T-helper 2 cell treated with Interferon-gamma antibody and Interleukin-4, amounts not matched to agents 100 ng/mL and 5 ng/mL, for 36 hours (primary cell): ENCODE measurements at regions not wholly inside any gene's neighbourhood (a gene's known extent, or its start where the extent isn't known, plus 50 kb on each side); places are given as distances from the start of the nearest gene placed in this dataset.
"Not testable (repeated sequence)": the region's sequence is repeated elsewhere in the genome, so short reads cannot be mapped to it uniquely, and the experiment has no call there.

ENCODE experiments used
- intact Hi-C: fragments of 100-400 bp; cut with micrococcal nuclease; formaldehyde crosslinking; loops from one replicate; pipeline ENCODE4 v1.15.1; 2023

DNA sequence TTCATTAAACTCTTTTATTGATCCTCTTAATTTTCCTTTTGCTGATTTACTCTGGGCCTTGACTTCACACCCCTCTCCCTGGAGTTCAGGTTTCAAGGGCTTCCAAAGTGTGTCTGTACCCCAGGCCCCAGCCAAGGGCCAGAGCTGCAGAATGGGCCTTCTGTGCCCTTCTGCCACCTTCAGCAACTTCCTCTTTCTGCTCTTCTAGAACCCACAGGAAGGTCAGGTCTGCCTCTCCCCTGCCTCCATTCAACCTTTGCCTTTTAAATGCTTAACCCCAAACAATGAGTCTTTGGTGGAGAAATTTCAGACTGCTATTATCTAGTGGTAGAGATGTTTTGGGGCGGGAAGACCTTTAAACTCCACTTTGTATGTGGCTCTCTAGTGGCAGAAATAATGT is 63.1 kb downstream of the TSN start:
- intact Hi-C loops = no loop called here

DNA sequence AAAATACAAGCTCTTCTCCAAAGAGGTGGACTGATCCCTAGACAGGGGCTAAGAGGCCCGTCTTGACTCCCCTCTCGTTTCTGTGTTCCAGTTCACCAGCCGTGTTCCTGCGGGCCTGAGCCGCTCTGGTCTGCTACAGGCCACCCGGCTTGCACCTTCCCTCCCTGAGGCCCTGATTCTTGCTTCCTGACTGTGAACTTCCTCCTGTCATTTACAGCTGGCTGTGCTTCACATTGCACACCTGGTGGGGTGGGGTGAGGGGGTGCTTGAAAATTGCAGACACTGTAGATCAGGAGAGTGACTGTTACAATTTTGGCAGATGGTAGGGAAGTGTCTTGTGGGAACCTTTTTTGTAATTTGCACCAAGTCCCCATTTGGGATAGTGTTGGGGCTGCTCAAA is 64.4 kb downstream of the TSN start:
- intact Hi-C loops = no loop called here

GRCh38 chr2:121821476-121822158 is 66.2 kb downstream of the TSN start:
- intact Hi-C loops = no loop called here

DNA sequence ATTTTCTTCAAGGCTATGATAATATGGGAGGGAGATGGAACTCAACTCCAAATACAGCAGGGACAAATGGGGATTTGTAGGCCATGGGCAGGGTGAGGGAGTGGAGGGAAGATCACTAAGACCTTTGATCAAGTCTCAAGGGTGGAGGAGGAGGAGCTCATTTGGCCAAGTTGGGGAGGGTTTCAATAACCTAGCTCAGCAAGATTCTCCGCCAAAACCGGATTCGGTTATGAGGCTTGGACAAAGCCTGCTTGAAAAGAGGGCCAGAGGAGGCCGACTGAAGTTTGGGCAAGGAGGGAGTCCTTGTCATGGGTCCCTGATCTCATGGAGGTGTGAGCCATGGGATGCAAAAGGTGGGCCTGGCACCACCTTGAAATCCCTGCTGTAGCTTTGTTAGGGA is 68.8 kb downstream of the TSN start:
- intact Hi-C loops = no loop called here

DNA sequence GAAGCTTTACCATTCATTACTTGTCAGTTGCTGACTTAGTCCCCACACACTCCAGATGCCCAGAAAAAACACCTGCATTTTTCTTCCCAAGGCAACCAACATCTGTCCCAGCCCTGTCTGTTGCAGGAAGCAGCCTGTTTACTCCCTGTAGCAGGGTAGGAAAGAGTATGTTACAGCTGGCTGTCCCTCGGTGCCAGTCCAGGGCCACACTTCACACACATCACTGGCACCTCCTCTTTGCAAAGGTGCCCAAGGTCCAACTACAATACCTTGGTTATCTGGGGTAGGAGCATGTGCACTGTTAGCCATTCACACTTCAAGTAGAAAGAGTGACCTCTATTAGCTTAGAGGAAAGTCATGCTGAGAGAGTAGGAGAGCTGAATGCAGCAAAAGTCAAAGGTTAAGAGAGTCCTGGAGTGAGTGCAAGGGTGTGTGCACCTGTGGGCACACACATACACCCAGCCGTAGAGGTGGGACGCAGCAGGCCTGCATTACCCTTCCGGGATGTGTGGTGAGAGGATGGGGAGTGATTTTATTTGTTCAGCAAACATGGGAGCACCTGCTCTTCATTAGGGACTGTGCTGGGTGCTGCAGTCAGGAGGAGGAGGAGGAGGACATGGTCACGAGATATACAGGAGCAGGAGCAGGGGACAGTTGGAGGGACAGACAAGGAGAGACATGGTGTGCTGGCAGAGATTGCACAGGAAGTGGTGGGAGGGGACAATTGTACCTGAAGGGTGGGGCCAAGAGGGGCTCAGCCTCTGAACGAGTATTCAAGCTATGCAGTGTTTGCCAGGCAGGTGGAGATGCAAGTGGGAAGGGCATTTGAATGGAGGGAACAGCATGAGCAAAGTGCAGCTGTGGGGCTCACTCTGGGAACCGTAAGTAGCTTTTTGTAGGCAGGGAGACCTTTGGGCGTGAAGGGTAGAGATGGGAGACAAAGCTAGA is 69.8 kb downstream of the TSN start:
- intact Hi-C loops = no loop called here

DNA sequence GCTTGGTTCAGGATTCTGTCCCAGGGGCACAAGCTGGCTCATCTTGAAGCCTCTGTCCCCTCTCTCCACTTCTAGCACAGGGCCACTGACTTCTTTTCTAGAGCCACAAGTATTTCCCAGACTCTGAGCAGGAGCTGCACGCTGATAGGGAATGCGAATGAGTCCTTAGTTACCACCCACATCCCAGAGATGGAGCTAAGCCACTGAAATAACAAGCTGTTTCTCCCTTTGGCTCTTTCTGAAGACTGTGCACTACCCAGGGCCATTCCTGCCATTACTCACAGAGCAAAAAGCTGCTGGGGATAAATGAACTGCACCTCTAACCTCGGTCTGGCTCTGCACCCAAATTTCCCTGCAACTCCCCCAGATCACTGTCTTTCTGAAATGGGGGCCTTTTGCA is 70.6 kb downstream of the TSN start:
- intact Hi-C loops = no loop called here

DNA sequence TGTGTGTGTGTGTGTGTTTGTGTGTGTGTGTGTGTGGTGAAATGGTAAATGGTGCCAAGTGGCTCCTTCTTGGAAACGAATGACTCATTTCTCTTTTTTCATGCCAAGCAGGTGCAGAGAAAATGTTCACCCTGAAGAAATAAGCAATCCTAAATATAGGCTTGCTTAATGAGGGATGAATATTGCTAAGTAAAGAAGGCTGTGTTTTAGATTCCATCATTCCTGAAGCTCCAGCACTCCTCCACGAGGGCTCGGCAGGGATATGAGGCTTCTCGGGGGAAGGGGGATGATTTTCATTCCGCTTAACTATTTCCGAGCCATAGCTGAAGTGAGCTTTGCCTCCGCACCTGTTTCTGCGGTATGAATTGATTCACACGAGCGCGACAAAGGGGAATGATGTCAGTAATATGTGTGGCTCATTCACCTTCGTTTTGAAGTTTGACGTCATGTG is 72.9 kb downstream of the TSN start:
- intact Hi-C loops = no loop called here

GRCh38 chr2:121830809-121831208 is 75.4 kb downstream of the TSN start:
- intact Hi-C loops = no loop called here

DNA sequence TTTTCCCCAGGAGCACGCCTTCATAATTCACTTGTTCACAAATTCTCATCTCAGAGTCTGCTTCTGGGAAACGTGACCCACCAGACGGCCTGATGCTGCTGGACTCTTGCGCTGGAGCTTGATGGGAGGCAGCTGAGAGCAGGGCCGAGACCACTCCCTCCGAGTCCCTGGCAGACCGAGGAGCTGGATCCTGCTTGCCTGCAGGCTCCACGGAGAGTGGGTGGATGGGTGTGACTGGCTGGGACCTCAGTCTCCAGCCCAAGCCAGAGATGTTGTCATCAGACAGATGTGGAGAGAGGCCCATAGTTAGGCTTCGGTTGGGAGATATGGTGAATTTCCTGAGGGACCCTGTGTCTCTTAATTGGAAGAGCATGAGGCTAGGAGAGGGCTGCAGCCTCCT is 76.4 kb downstream of the TSN start:
- intact Hi-C loops = no loop called here

DNA sequence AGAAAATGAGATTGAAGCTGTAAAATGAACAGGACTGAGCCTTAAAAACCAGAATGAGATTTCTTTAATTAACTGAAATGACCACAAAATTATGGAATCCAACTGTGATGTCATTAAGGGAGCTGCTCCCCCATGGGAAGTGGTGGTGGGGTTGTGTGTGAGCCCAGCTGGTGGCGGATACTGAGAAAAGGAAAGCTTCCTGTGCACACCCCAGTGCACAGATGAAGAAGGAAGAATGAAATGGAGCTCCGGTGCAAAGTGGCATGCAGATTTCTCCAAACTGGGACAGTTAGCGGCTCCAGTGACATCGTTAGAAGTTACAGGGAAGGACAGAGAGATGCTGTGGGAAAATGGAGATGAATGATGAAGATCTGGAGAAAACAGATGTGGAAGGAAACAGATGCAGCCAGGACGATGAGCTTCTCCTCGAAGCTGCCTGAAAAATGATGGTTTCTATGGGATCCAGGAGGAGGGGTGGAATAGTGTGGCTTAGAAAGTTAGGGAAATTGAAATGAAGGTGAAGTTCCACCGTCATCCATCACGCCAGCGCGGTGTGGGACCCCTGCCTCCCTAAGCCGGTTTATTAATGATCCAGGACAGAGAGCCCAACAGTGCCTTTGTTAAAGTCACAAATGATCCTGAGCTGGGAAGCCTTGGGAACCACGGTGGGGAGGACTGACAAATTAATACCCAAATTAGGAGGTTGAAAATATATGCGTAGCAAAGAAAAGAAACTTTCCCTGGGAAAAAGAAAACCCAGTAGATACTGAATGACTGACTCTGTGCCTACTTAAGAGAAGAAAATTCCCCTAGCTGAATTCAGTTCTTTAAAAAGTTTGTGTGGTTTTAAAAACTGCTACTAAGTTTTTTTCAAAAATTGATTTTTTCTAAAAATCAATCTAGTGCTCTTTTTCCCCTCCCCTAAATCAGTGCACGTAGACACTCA is 77.2 kb downstream of the TSN start:
- intact Hi-C loops = no loop called here

DNA sequence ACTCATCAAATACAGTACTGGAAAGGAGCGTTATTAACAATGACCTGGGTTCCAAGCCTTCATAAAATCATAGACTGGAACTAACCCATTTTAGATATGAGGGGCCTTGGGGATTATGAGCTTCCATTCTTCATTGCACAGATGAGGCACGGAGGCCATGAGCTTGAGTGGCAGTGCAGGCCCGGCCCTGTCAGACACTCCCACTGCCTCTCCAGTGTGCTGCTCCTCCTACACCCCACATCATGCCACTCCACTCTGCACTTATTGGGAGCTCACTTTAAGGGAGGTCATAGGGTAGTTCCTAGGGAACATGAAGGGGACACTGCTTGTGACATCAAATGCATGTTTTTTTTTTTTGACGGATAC is 77.9 kb downstream of the TSN start:
- intact Hi-C loops = no loop called here

DNA sequence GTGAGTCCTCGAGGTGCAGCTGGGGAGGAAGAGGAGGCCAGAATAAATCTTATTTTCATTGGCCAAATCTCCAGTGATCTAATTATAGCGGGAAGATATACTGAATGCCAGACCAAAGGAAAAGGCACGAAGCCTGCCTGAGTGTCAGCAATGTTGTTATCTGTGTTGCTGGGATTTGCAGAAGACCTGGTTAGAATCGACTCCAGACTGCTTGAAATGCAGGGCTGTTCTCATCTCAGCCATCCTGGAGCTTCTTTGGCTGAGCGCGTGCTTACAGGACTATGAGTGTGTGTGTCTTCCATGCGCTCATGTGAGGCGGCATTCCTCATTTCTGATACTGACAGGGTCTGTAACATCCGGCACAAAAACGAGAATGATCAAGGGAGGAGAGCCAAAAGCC is 81.2 kb downstream of the TSN start:
- intact Hi-C loops = no loop called here

- intact Hi-C loops = no loop called here
These were observed 82.1 kb downstream of the TSN start for GRCh38 chr2:121837591-121837990.

DNA sequence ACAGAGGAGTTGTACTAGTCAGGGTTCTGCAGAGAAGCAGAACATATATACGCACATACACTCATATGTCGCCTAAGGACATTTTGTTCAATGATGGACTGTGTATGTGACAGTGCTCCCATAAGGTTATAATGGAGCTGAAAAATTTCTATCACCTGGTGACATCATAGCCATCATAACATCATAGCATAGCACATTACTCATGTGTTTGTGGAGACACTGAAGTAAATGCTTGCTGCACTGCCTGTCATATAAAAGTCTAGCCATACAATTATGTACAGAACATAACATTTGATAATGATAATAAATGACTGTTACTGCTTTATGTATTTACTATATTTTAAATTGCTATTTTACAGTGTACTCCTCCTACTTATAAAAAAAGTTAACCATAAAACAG is 83.1 kb downstream of the TSN start:
- intact Hi-C loops = no loop called here

DNA sequence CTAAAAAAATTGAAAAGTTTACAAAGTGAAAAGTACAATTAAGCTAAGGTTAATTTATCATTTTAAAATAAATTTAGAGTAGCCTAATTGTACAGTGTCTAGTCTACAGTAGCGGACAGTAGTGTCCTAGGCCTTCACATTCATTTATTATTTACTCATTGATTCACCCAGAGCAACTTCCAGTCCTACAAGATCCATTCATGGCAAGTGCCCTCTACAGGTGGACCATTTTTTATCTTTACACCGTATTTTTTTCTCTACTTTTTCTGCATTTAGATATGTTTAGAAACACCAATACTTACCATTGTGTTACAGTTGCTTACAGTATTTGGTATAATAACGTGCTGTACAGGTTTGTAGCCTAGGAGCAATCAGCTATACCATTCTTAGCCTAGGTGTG is 84.1 kb downstream of the TSN start:
- intact Hi-C loops = no loop called here

DNA sequence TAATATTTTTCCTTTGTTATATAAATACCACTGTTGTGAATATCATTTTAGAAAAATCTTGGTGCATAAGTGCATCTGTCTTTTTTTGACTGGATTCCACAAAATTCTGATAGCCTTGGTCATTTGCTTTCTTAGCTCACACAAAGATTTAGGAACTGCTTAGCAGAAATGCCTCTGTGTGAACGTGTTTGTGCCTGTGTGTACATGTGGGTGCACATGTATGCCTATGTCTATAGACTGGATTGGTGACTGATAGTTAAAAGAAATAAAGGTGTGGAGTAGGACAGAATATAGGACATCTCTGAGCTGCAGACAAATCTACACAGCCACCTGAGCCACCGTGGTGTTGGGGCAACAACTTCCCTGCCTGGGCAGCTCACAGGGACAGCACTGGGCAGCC is 93.8 kb downstream of the TSN start:
- intact Hi-C loops = no loop called here

- intact Hi-C loops = not testable (repeated sequence)
These were observed 97.7 kb downstream of the TSN start for GRCh38 chr2:121853149-121853548.

DNA sequence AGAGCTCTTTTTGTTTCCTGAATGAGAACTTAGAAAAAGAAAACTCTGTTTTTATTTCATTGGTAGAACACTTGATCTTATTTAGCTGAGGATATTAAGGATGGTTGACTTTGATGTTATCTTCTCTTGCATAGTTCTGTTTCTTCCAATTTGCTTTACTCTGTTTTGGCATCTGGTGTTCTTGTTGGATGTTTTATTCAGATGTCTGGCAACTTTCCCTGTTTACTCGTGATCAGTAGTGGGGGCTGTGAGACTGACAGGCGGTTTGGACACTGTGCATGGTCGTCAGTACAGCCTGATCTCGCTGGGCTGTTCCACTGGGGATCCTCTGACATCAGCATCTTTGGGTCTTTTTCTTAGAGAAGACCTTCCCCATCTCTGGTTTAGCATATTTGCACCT is 100.1 kb downstream of the TSN start:
- intact Hi-C loops = no loop called here

- intact Hi-C loops = no loop called here
These were observed 100.9 kb downstream of the TSN start for GRCh38 chr2:121856360-121856759.

GRCh38 chr2:121858369-121858768 is 102.9 kb downstream of the TSN start:
- intact Hi-C loops = no loop called here

DNA sequence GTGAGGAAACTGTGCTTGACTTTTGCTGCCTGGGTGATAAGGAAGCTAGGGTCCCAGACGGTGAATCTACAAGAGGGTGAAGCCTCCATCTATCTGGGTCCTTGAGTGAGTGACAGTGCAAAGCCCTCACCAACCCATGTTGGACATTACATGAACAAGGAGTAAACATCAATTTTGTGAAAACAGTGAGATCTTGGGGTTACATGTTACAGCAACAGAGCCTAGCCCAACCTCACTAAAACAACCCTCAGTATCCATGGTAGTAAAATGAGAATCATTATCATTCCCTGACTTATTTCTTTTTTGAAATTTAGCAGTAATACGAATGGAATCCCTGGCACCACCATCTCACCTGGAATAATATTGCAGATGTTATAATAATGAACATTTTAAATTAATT is 103.4 kb downstream of the TSN start:
- intact Hi-C loops = no loop called here
